Activated B cell treated with CpG ODN at 0.5 μM for 24 hours (primary cell): ENCODE measurements at regions not wholly inside any gene's neighbourhood (a gene's known extent, or its start where the extent isn't known, plus 50 kb on each side); places are given as distances from the start of the nearest gene placed in this dataset.

Experiments used
- ATAC-seq: fragments of 200-7000 bp; cut with Tn5 transposase; one replicate; pipeline ENCODE4 v1.10.0; 2021; ENCODE audit warnings: low read depth, mild to moderate bottlenecking, moderate library complexity
- CTCF ChIA-PET: fragments of 350-600 bp; sonication (Branson Sonifier 250); formaldehyde crosslinking; loops from one replicate; lab custom pipeline; 2021; ENCODE audit warnings: antibody characterized with exemption; lab: Charles Lee
- POLR2A ChIA-PET: fragments of 350-600 bp; sonication (Branson Sonifier 250); formaldehyde crosslinking; loops from one replicate; lab custom pipeline; 2021; ENCODE audit warnings: antibody characterized with exemption; lab: Charles Lee
- DNase-seq: peaks from one replicate; pipeline ENCODE4 v3.0.0; 2022
- H3K27ac Mint-ChIP-seq: one replicate; pipeline ENCODE4 v1.8.0; 2020; ENCODE audit warnings: mixed read lengths
- H3K27me3 Mint-ChIP-seq: one replicate; pipeline ENCODE4 v1.8.0; 2021; ENCODE audit warnings: mixed read lengths
- H3K36me3 Mint-ChIP-seq: one replicate; pipeline ENCODE4 v1.8.0; 2021; ENCODE audit warnings: low read depth, mixed read lengths
- H3K4me1 Mint-ChIP-seq: one replicate; pipeline ENCODE4 v1.8.0; 2021; ENCODE audit warnings: mixed read lengths
- H3K4me3 Mint-ChIP-seq: one replicate; pipeline ENCODE4 v1.8.0; 2020; ENCODE audit warnings: mild to moderate bottlenecking, mixed read lengths
- H3K9me3 Mint-ChIP-seq: one replicate; pipeline ENCODE4 v1.8.0; 2020; ENCODE audit warnings: mixed read lengths
- CTCF ChIP-seq: fragments of 200-600 bp; IDR thresholded peaks from one replicate; pipeline ENCODE4 v1.8.0; 2022; ENCODE audit warnings: antibody characterized with exemption, mild to moderate bottlenecking
- intact Hi-C: fragments of 100-400 bp; cut with micrococcal nuclease; formaldehyde crosslinking; loops from one replicate; pipeline ENCODE4 v1.15.1; 2024

DNA sequence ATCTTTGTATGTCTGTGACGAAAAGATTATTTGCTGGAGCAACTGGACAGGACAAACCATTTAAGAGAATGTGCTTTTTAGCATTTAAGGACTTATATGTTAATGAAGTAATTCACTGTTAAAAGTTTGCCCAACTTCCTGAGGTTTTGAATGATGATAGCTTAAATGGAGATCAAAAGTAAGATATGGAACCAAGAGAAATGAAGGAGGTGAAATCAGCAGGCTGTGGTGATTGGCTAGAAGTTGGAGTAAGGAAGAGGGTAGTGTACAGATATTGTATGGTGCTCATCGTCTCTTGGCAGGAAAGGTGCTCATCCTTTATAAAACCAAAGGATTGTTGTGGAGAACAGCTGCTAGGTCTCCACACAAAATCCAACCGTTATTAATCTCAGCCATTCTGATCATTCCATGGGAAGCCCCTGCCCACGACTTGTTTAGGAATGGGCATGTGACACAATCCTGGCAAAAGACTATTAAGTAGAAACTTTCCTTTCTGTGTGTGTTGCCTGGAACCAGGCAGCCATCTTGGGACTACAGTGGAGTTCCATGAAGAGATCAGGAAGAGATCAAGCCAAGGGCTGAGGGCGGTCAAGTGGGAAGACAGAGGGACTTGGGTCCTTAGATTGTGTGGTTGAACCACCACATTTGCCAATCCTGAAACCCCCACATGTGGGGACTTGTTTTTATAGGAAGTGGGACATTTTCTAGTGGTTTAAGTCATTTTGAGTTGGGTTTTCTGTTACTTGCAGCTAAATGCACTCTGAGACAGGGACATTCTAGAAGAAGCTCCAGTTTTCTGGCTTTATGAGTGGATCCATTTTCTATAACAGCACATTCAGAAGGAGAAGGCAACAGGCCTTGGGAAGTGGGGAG is 56.8 kb upstream of the CHST11 start:
- intact Hi-C loops, result no loop called here
- Mint-ChIP-seq H3K36me3 (no peaks in the 10 kb centered on the region), H3K4me3 (no peak overlapping the region), H3K27me3 (no peaks in the 10 kb centered on the region), H3K4me1 (no peaks in the 10 kb centered on the region), H3K9me3 (peaks cover 10% of the 10 kb centered on the region), H3K27ac (no peak overlapping the region)
- no peak for TF ChIP-seq CTCF
- ATAC-seq (no peak), DNase-seq (no peak)
- ChIA-PET CTCF (interaction anchor here (0.8 kb wide), 1 partner anchor 18 kb away, joined by 3 read pairs; no protein-coding TSS in a partner anchor), POLR2A (no interaction called here)

DNA sequence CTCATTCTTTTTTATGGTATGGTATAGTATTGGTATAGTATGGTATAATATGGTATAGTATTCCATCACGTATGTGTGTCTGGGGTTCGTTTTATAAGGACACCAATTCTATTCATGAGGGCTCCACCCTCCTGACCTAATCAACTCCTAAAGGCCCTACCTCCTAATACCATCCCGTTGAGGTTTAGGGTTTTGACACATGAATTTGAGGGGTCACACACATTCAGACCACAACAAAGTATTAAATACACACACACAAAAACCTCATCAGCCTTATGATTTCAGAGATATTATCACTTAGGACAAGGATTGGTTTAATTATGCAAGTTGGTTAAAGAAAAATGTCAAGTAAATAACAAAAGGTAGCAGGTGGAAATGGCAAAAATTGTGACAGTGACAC is 54.1 kb upstream of the CHST11 start:
- no peaks in the 10 kb centered on the region for H3K4me1 Mint-ChIP-seq
- intact Hi-C loops, result no loop called here
- ATAC-seq (no peak), DNase-seq (no peak)
- TF ChIP-seq CTCF, result no peak
- CTCF ChIA-PET, result no interaction called here
- H3K27ac Mint-ChIP-seq, result no peak overlapping the region
- H3K36me3 Mint-ChIP-seq, result no peaks in the 10 kb centered on the region
- peaks cover 5% of the 10 kb centered on the region for H3K9me3 Mint-ChIP-seq
- POLR2A ChIA-PET, result no interaction called here
- no peak overlapping the region for H3K4me3 Mint-ChIP-seq
- H3K27me3 Mint-ChIP-seq, result no peaks in the 10 kb centered on the region

GRCh38 chr12:104404781-104405180 is 52.0 kb upstream of the CHST11 start:
- Mint-ChIP-seq H3K36me3 (no peaks in the 10 kb centered on the region), H3K4me3 (no peak overlapping the region), H3K4me1 (no peaks in the 10 kb centered on the region), H3K9me3 (peaks cover 5% of the 10 kb centered on the region), H3K27me3 (no peaks in the 10 kb centered on the region), H3K27ac (no peak overlapping the region)
- ATAC-seq (no peak), DNase-seq (no peak)
- TF ChIP-seq CTCF, result no peak
- intact Hi-C loops, result no loop called here
- CTCF ChIA-PET, result interaction anchor here (1.3 kb wide), 1 partner anchor 23 kb away, joined by 4 read pairs; no protein-coding TSS in a partner anchor
- POLR2A ChIA-PET, result no interaction called here

GRCh38 chr12:104406164-104406563 is 50.6 kb upstream of the CHST11 start:
- no peak for TF ChIP-seq CTCF
- intact Hi-C loops, result no loop called here
- Mint-ChIP-seq H3K9me3 (no peaks in the 10 kb centered on the region), H3K27me3 (no peaks in the 10 kb centered on the region), H3K4me3 (no peak overlapping the region), H3K36me3 (no peaks in the 10 kb centered on the region), H3K27ac (no peak overlapping the region), H3K4me1 (no peaks in the 10 kb centered on the region)
- DNase-seq (no peak), ATAC-seq (no peak)
- POLR2A ChIA-PET, result no interaction called here
- CTCF ChIA-PET, result interaction anchor here (1.3 kb wide), 1 partner anchor 24 kb away, joined by 4 read pairs; no protein-coding TSS in a partner anchor
